ENCODE measurements at regions not wholly inside any gene's neighbourhood (a gene's known extent, or its start where the extent isn't known, plus 50 kb on each side); places are given as distances from the start of the nearest gene placed in this dataset.

GRCh38 chr3:72177075-72178050, 392.4 kb upstream of the PROK2 start:
- TF ChIP-seq, protein P1, sequence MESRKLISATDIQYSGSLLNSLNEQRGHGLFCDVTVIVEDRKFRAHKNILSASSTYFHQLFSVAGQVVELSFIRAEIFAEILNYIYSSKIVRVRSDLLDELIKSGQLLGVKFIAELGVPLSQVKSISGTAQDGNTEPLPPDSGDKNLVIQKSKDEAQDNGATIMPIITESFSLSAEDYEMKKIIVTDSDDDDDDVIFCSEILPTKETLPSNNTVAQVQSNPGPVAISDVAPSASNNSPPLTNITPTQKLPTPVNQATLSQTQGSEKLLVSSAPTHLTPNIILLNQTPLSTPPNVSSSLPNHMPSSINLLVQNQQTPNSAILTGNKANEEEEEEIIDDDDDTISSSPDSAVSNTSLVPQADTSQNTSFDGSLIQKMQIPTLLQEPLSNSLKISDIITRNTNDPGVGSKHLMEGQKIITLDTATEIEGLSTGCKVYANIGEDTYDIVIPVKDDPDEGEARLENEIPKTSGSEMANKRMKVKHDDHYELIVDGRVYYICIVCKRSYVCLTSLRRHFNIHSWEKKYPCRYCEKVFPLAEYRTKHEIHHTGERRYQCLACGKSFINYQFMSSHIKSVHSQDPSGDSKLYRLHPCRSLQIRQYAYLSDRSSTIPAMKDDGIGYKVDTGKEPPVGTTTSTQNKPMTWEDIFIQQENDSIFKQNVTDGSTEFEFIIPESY (IDR thresholded peaks at IDR 0.05; ENCODE audit: borderline replicate concordance, low read depth) = no peak
- TF ChIP-seq CTCF (IDR thresholded peaks at IDR 0.05) (no peak), USF2 (IDR thresholded peaks at IDR 0.05; ENCODE audit: borderline replicate concordance, low read depth, low read length) (no peak), JUND (IDR thresholded peaks at IDR 0.05) (no peak), EZH2phosphoT487 (IDR thresholded peaks at IDR 0.05; ENCODE audit: borderline replicate concordance, low read depth) (no peak)
